ENCODE measurements at regions not wholly inside any gene's neighbourhood (a gene's known extent, or its start where the extent isn't known, plus 50 kb on each side); places are given as distances from the start of the nearest gene placed in this dataset.
A peak's percentile ranks its signal among the peaks of the same experiment; 100 is the strongest.

- intact Hi-C loops (cut with DNase I) = no loop called here
- no peak for DNase-seq
- ATAC-seq = no peak
Measured at GRCh38 chr15:95836536-95836935, 494.0 kb upstream of the NR2F2 start.

GRCh38 chr15:95837341-95838004 is 493.0 kb upstream of the NR2F2 start:
- DNase-seq = no peak
- ATAC-seq = no peak
- intact Hi-C loops (cut with DNase I) = no loop called here

GRCh38 chr15:95839367-95839782 is 491.1 kb upstream of the NR2F2 start:
- intact Hi-C loops (cut with DNase I) = no loop called here
- no peak for ATAC-seq

DNA sequence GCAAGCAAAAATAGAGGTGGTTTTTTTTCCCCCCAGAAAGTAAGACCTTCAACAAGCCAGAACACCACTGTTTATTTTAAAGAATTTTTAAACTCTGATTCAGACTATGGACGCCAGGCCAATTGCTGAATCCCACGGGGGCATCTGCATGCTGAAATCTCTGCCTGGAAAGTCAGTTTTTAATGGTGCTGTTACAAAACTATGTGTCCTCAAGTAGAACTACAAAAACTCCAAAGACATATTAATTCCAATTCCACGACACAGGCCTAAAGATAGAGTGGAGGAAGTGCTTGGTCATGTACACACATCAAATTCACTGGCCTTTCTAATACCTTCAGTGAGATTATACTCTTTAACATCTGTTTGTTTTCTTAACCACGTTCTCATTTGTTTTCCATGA is 490.5 kb upstream of the NR2F2 start:
- intact Hi-C loops (cut with DNase I) = no loop called here
- DNase-seq = peak; percentile 47

More at GRCh38 chr15:95839367-95839782, 491.1 kb upstream of the NR2F2 start:
- no peak for DNase-seq

DNA sequence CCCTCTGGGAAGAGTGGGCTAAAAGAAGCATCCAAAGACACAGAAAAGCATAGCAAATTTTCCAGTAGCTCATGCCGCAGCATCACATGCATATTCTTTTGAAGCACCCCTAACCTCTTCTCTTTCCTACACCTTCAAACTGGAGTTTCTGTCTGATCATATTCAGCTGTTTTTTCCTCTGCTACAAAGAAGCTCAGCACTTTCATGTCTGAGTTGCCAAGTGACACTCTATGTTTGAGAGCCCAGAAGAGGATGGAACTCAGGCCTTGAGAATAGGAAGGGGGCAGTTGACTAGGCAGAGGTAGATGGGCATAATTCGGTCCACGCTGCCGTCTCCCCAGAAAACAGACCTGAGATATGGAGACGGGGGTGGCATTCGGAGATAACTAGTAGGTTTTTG is 489.6 kb upstream of the NR2F2 start:
- intact Hi-C loops (cut with DNase I) = no loop called here

More for the DNA sequence above, 490.5 kb upstream of the NR2F2 start:
- peak; percentile 48 to 77 for ATAC-seq

GRCh38 chr15:95842576-95842975 is 487.9 kb upstream of the NR2F2 start:
- ATAC-seq = no peak
- intact Hi-C loops (cut with DNase I) = no loop called here

More for the DNA sequence above, 489.6 kb upstream of the NR2F2 start:
- no peak for ATAC-seq
- no peak for DNase-seq

GRCh38 chr15:95843241-95843910 is 487.1 kb upstream of the NR2F2 start:
- intact Hi-C loops (cut with DNase I) = no loop called here
- peak; percentile 72 to 73 for ATAC-seq
- DNase-seq = no peak

More at GRCh38 chr15:95842576-95842975, 487.9 kb upstream of the NR2F2 start:
- no peak for DNase-seq

DNA sequence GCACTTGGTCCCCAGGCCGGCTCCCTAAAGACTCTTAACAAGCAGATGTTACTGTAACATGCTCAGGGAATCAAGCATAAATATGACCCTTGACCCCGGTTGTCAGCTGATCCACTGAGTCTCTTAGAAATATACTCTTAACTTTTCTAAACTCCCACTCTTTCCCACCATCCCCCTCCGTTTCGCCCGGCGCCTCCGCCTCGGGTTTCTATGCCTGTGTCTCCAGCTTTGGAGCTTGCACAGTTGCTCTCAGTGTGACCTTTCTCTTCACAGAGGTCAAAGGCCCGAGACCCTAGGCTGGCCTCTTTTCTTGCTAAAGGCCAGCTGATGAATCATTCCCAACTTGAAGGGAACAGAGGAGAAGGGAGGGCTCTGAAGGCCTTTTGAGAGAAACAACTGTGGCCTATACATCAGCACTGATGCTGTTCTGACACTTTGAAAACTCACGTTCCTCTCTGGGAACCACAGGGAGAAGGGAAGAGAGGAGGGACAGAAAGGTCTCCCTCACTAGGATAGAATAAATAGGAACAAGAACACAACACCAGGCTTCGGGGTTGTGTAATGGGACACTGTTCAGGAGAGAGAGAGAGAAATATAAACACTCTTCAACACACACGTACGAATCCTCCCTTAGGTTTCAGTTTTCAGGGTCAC is 484.5 kb upstream of the NR2F2 start:
- ATAC-seq = peak in 1 of 2 donors; percentile 67
- DNase-seq = peak; percentile 35
- intact Hi-C loops (cut with DNase I) = no loop called here

DNA sequence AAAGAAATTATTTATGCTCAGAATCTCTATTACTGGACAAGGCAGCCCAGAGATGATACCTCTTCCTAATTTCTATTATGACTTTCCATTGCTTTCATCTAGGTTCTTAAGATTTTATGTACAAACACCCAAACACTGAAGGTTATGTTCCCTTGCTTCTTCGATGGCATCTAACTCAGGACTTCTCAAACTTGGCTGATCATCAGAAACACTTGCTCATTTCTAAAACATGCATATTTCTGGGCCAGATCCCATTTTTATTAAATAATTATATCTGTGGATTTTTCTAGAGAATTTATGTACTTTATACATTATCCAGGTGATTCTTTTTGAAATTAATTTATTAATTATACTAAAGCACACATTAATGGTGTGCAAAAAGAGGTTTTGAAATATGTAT is 482.4 kb upstream of the NR2F2 start:
- DNase-seq (no peak), ATAC-seq (no peak)
- intact Hi-C loops (cut with DNase I) = no loop called here

- DNase-seq = no peak
- ATAC-seq = no peak
- intact Hi-C loops (cut with DNase I) = no loop called here
Measured at GRCh38 chr15:95850837-95851236, 479.7 kb upstream of the NR2F2 start.

- intact Hi-C loops (cut with DNase I) = no loop called here
- DNase-seq (no peak), ATAC-seq (no peak)
Measured at GRCh38 chr15:95853350-95853749, 477.1 kb upstream of the NR2F2 start.

DNA sequence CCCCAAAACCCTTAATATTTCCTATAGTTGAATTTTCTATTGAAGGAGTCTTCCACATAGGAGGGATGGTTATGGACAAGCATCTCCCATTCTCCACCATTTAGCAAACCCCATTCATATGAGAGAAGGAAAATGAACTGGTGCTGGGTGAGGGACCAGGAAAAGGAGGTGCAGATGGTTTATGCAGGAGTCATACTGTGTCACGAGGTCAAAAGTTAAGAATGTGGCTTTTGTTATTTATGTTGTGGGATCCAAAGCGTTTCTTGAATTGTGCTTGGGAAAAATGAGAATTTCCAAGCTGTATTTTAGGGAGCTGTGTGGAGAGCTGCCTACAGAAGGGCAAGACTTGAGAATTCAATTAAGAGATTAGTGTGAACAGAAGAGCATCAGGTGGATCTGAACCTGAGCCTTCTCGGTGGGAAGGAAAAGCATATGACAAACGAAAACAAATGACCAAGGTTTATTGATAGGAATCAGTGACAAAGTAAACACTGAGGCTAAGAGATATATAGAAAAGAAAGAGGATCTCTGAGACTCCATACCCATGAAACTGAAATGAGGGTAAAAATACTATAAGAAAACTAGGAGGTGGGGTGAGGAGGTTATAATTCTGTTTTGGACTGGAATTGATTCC is 473.3 kb upstream of the NR2F2 start:
- intact Hi-C loops (cut with DNase I) = no loop called here
- no peak for ATAC-seq
- DNase-seq = no peak

DNA sequence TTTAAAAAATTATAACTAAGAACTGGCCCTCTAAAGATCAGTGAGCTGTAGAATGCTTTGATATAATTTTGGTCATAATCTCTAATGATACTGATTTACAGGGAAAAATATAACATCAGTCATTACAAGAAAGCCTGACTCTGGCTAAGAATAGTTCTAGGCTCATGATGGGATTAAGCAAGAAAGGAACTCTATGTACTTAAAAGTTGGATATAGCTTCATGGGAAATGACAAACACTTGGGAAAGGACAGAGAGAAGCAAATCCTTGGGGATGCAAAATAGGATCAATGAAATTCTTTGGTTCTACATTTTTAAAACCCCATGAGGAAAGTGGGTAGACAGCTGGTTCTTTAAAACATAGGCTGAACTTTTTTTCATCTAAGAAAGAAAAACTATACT is 472.7 kb upstream of the NR2F2 start:
- DNase-seq (no peak), ATAC-seq (no peak)
- intact Hi-C loops (cut with DNase I) = no loop called here

- intact Hi-C loops (cut with DNase I) = no loop called here
- no peak for ATAC-seq
Measured at GRCh38 chr15:95860406-95860805, 470.1 kb upstream of the NR2F2 start.

DNA sequence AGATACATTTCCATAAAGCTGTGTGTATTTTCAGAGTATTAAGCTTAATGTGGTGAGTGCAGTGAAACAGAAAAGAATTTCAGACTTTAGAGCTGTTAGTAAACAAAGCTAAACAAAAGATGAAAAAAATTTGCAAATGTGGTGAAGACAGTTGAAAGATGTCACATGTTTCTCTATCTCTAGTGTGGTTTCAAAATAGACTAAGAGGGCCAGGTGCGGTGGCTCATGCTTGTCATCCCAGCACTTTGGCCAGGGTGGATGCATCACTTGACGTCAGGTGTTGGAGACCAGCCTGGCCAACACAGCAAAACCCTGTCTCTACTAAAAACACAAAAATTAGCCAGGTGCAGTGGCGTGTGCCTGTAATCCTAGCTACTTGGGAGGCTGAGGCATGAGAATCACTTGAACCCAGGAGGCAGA is 466.0 kb upstream of the NR2F2 start:
- intact Hi-C loops (cut with DNase I) = no loop called here
- no peak for ATAC-seq
- DNase-seq = no peak

More at GRCh38 chr15:95860406-95860805, 470.1 kb upstream of the NR2F2 start:
- DNase-seq = no peak

- DNase-seq (no peak), ATAC-seq (no peak)
- intact Hi-C loops (cut with DNase I) = no loop called here
Measured at GRCh38 chr15:95865330-95865739, 465.2 kb upstream of the NR2F2 start.

GRCh38 chr15:95866711-95867440 is 463.6 kb upstream of the NR2F2 start:
- DNase-seq = no peak
- peak; percentile 19 to 41 for ATAC-seq
- intact Hi-C loops (cut with DNase I) = no loop called here

DNA sequence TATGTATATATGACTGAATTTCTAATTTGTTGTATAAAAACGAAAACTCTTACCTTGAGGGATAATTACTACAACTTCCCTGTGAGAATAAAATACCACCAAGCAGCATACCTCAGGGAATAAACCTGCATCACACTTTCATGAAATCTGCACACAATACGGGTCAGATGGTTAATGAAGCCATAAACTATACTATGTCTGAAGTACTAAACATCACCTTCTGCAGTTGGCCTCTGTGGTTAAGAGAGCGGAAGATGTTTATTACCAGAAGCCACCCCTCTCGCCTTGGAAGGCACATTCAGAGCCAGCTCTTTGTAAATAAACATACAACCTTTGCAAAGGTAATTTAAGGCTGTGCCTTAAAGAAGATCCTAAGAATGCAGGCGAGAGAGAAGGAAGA is 462.1 kb upstream of the NR2F2 start:
- intact Hi-C loops (cut with DNase I) = no loop called here
- ATAC-seq = no peak
- DNase-seq = no peak

DNA sequence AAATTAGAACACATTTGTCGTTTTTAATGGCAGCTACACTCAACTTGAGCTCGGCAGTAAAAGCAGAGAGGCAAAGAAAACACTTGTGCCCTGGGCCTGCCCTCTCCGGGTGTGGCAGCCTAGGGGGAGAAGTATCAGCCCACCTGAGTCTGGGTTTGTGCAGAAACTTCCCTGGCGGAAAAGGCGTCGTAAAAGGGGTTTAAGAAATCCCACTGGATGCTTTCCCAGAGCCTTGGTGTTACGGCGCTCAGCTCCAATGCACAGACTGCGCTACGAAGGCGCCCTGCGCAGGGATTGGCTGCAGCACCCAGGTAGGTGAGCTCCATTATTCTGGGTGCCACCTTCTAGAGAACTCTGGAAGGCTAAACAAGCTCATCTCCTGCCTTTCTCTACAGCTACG is 461.5 kb upstream of the NR2F2 start:
- ATAC-seq (no peak), DNase-seq (no peak)
- intact Hi-C loops (cut with DNase I) = no loop called here

All from left cardiac atrium (tissue), 4 donors.